ENCODE measurements at regions not wholly inside any gene's neighbourhood (a gene's known extent, or its start where the extent isn't known, plus 50 kb on each side); places are given as distances from the start of the nearest gene placed in this dataset.

- no peak overlapping the region for H3K27ac Mint-ChIP-seq
- Histone ChIP-seq H3K4me2 (ENCODE audit: insufficient read depth, insufficient read length, low read length) (no peak overlapping the region), H2AFZ (ENCODE audit: low read length) (no peak overlapping the region), H3K23ac (ENCODE audit: insufficient read length, low read depth, low read length) (no peak overlapping the region), H4K91ac (ENCODE audit: insufficient read length, low read depth, low read length) (no peak overlapping the region), H3K23me2 (ENCODE audit: insufficient read length, low read depth, low read length, poor library complexity, severe bottlenecking) (no peaks in the 10 kb centered on the region), H3K14ac (ENCODE audit: insufficient read depth, low read length) (no peak overlapping the region), H2BK5ac (ENCODE audit: insufficient read length, low read length) (no peak overlapping the region), H2BK120ac (ENCODE audit: low read depth, low read length, poor library complexity, severe bottlenecking) (no peak overlapping the region), H3K9me3 (ENCODE audit: control insufficient read depth, low read depth, low read length) (no peaks in the 10 kb centered on the region), H2BK12ac (ENCODE audit: insufficient read length, low read depth, low read length) (no peak overlapping the region), H2AK5ac (ENCODE audit: insufficient read length, low read length) (no peak overlapping the region), H3K79me2 (ENCODE audit: insufficient read depth, low read length) (no peaks in the 10 kb centered on the region), H3K4ac (ENCODE audit: low read depth, low read length) (no peak overlapping the region), H2BK20ac (ENCODE audit: low read depth, low read length, poor library complexity, severe bottlenecking) (no peak overlapping the region), H3K9ac (ENCODE audit: extremely low read depth, insufficient read length, low read length) (no peak overlapping the region), H3K79me1 (ENCODE audit: insufficient read depth, low read depth, low read length, poor library complexity, severe bottlenecking) (no peaks in the 10 kb centered on the region), H4K5ac (ENCODE audit: insufficient read length, low read depth, low read length) (no peak overlapping the region), H4K8ac (replicated peaks; ENCODE audit: insufficient read length, low read depth, low read length) (no peak overlapping the region), H3K18ac (ENCODE audit: insufficient read length, low read depth, low read length) (no peak overlapping the region), H3T11ph (ENCODE audit: low read length) (no peak overlapping the region), H2BK15ac (ENCODE audit: low read depth, low read length) (no peak overlapping the region), H3K27ac (ENCODE audit: insufficient read length, low read depth, low read length) (no peak overlapping the region), H4K20me1 (ENCODE audit: control insufficient read depth, insufficient read depth, insufficient read length) (no peaks in the 10 kb centered on the region), H3K4me1 (ENCODE audit: insufficient read depth, low read length) (no peaks in the 10 kb centered on the region), H3K27me3 (ENCODE audit: insufficient read depth, low read length) (no peaks in the 10 kb centered on the region), H3K56ac (ENCODE audit: insufficient read length, low read depth, low read length) (no peak overlapping the region)
- peaks cover 8 to 16% (median 11%) of the 10 kb centered on the region in 3 experiments for H3K36me3 Mint-ChIP-seq (ENCODE audit: insufficient read depth in 1 of 3, low read depth in 3 of 3)
- TF ChIP-seq, protein P1, sequence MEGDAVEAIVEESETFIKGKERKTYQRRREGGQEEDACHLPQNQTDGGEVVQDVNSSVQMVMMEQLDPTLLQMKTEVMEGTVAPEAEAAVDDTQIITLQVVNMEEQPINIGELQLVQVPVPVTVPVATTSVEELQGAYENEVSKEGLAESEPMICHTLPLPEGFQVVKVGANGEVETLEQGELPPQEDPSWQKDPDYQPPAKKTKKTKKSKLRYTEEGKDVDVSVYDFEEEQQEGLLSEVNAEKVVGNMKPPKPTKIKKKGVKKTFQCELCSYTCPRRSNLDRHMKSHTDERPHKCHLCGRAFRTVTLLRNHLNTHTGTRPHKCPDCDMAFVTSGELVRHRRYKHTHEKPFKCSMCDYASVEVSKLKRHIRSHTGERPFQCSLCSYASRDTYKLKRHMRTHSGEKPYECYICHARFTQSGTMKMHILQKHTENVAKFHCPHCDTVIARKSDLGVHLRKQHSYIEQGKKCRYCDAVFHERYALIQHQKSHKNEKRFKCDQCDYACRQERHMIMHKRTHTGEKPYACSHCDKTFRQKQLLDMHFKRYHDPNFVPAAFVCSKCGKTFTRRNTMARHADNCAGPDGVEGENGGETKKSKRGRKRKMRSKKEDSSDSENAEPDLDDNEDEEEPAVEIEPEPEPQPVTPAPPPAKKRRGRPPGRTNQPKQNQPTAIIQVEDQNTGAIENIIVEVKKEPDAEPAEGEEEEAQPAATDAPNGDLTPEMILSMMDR (conservative IDR thresholded peaks at IDR 0.05), result no peak
- peaks cover 2% of the 10 kb centered on the region in 2 experiments; a peak in 1 of 4 replicates for H3K4me1 Mint-ChIP-seq
- no peak overlapping the region for H3K4me3 Mint-ChIP-seq
- peaks cover 14 to 16% of the 10 kb centered on the region in 2 experiments for H3K9me3 Mint-ChIP-seq
- no peaks in the 10 kb centered on the region; the same call in 1 of the 2 replicates for H3K27me3 Mint-ChIP-seq (ENCODE audit: low read depth)
- DNase-seq, result no peak
Observed at GRCh38 chr2:226023946-226024345, 624.4 kb downstream of the NYAP2 start.

Data from H9 (cell line).